CD14-positive monocyte (primary cell): ENCODE measurements at regions not wholly inside any gene's neighbourhood (a gene's known extent, or its start where the extent isn't known, plus 50 kb on each side); places are given as distances from the start of the nearest gene placed in this dataset.

ENCODE experiments used
- DNase-seq, 3 donors: peaks; one replicate each; pipeline ENCODE4 v3.0.0-alpha.2; 2011 to 2022
- H2AFZ ChIP-seq: 2 replicates; pipeline ENCODE4 v1.6.0; 2012; ENCODE audit warnings: mild to moderate bottlenecking, low read depth, low read length, inconsistent platforms; ENCODE audit not compliant: insufficient read depth, poor library complexity, severe bottlenecking
- H3K27ac ChIP-seq, 2 donors: 1 replicate in 1 of 2; 2 replicates in 1 of 2; pipeline ENCODE4 v1.5.1; 2012 to 2013; ENCODE audit warnings: low read length in 2 of 2, control low read depth in 1 of 2, inconsistent platforms in 1 of 2, low read depth in 1 of 2, mild to moderate bottlenecking in 1 of 2
- H3K27me3 ChIP-seq, 2 donors: one replicate each; pipeline versions ENCODE4 v1.6.0 to v1.6.1; 2011 to 2013; ENCODE audit warnings: low read length in 2 of 2; ENCODE audit not compliant: control insufficient read depth in 2 of 2, insufficient read depth in 2 of 2
- H3K36me3 ChIP-seq, 2 donors: replicated peaks in 1 of 2; 1 replicate in 1 of 2; 2 replicates in 1 of 2; pipeline versions ENCODE4 v1.5.1 to v1.6.1; 2012 to 2013; ENCODE audit warnings: low read length in 2 of 2, control low read depth in 1 of 2, inconsistent platforms in 1 of 2, mild to moderate bottlenecking in 1 of 2; ENCODE audit not compliant: insufficient read depth in 2 of 2, control insufficient read depth in 1 of 2
- H3K4me1 ChIP-seq, 2 donors: 1 replicate in 1 of 2; 2 replicates in 1 of 2; pipeline versions ENCODE4 v1.5.1 to v1.6.1; 2012 to 2013; ENCODE audit warnings: low read length in 2 of 2, control low read depth in 1 of 2, inconsistent platforms in 1 of 2, mild to moderate bottlenecking in 1 of 2, moderate library complexity in 1 of 2; ENCODE audit not compliant: insufficient read depth in 2 of 2, control insufficient read depth in 1 of 2
- H3K4me2 ChIP-seq: replicated peaks from 2 replicates; pipeline ENCODE3; 2012; ENCODE audit warnings: low read length, moderate library complexity, mild to moderate bottlenecking; ENCODE audit not compliant: poor library complexity, severe bottlenecking; ENCODE audit errors: extremely low read depth
- H3K4me3 ChIP-seq, 3 experiments: fragments of 200-600 bp in 1 of 3; sonication (generic) in 1 of 3; replicated peaks in 1 of 3; 1 replicate in 2 of 3; 2 replicates in 1 of 3; pipeline ENCODE4 v1.5.1; 2011 to 2013; ENCODE audit warnings: low read length in 3 of 3, mild to moderate bottlenecking in 3 of 3, control low read depth in 2 of 3, low read depth in 2 of 3, inconsistent platforms in 1 of 3, moderate library complexity in 1 of 3
- H3K79me2 ChIP-seq: 2 replicates; pipeline ENCODE4 v1.6.0; 2012; ENCODE audit warnings: mild to moderate bottlenecking, control low read depth, inconsistent platforms, low read length, moderate library complexity; ENCODE audit not compliant: insufficient read depth
- H3K9ac ChIP-seq: 2 replicates; pipeline ENCODE4 v1.6.0; 2017; ENCODE audit warnings: low read length, mild to moderate bottlenecking; ENCODE audit not compliant: insufficient read depth, poor library complexity, severe bottlenecking
- H3K9me3 ChIP-seq, 2 donors: replicated peaks in 1 of 2; 1 replicate in 1 of 2; 2 replicates in 1 of 2; pipeline versions ENCODE4 v1.5.1 to v1.6.1; 2012 to 2013; ENCODE audit warnings: low read length in 2 of 2, control low read depth in 1 of 2; ENCODE audit not compliant: control insufficient read depth in 1 of 2, insufficient read depth in 1 of 2
- H4K20me1 ChIP-seq: 2 replicates; pipeline ENCODE4 v1.6.0; 2012; ENCODE audit warnings: mild to moderate bottlenecking, low read length, control low read depth, moderate library complexity; ENCODE audit not compliant: insufficient read depth
- H3K27ac Mint-ChIP-seq, 7 donors: one replicate each; pipeline ENCODE4 v1.8.0; 2020; ENCODE audit warnings: mild to moderate bottlenecking in 7 of 7, mixed read lengths in 7 of 7, moderate library complexity in 6 of 7, inconsistent platforms in 2 of 7
- H3K27me3 Mint-ChIP-seq, 3 donors: one replicate each; pipeline ENCODE4 v1.8.0; 2021 to 2022; ENCODE audit warnings: low read depth in 3 of 3, mild to moderate bottlenecking in 3 of 3, mixed read lengths in 3 of 3, moderate library complexity in 3 of 3, inconsistent platforms in 1 of 3
- H3K36me3 Mint-ChIP-seq, 2 donors: one replicate each; pipeline ENCODE4 v1.8.0; 2020; ENCODE audit warnings: mixed read lengths in 2 of 2, inconsistent platforms in 1 of 2, mild to moderate bottlenecking in 1 of 2
- H3K4me1 Mint-ChIP-seq: one replicate; pipeline ENCODE4 v1.8.0; 2020; ENCODE audit warnings: mild to moderate bottlenecking, mixed read lengths
- H3K4me3 Mint-ChIP-seq, 2 donors: one replicate each; pipeline ENCODE4 v1.8.0; 2020; ENCODE audit warnings: mild to moderate bottlenecking in 2 of 2, mixed read lengths in 2 of 2, moderate library complexity in 1 of 2
- H3K9me3 Mint-ChIP-seq, 7 donors: one replicate each; pipeline ENCODE4 v1.8.0; 2020 to 2022; ENCODE audit warnings: mixed read lengths in 7 of 7, mild to moderate bottlenecking in 6 of 7, moderate library complexity in 6 of 7, inconsistent platforms in 2 of 7
- CTCF ChIP-seq: fragments of 200-600 bp; IDR thresholded peaks from one replicate; pipeline ENCODE4 v1.8.0; 2022; ENCODE audit warnings: antibody characterized with exemption, mild to moderate bottlenecking
- WGBS: methylation state at CpG from one replicate; pipeline ENCODE4 v1.1.5; 2013; ENCODE audit warnings: missing lambda C conversion rate; ENCODE audit not compliant: insufficient coverage; 5-methylcytosine and 5-hydroxymethylcytosine counted together
- intact Hi-C, 2 donors: fragments of 100-400 bp; cut with micrococcal nuclease; formaldehyde crosslinking; loops; one replicate each; pipeline versions ENCODE4 v1.15.0 to v1.15.1; 2023

- H4K20me1 ChIP-seq: no peaks in the 10 kb centered on the region
- Mint-ChIP-seq H3K27me3 (peaks cover 0 to 2% (median 0%) of the 10 kb centered on the region in 3 donors), H3K4me1 (peaks cover 18% of the 10 kb centered on the region), H3K36me3 (no peaks in the 10 kb centered on the region), H3K9me3 (peaks cover 0 to 3% (median 2%) of the 10 kb centered on the region in 7 donors), H3K27ac (no peak overlapping the region), H3K4me3 (no peak overlapping the region)
- no peak for TF ChIP-seq CTCF
- H3K9ac ChIP-seq: no peak overlapping the region
- no peak for DNase-seq
- no peak overlapping the region for H3K27ac ChIP-seq
- no peak overlapping the region for H2AFZ ChIP-seq
- WGBS: 76% methylated on average over 3 of the region's 5 CpGs
- H3K4me2 ChIP-seq: no peak overlapping the region
- H3K4me3 ChIP-seq: no peak overlapping the region
- no peaks in the 10 kb centered on the region for H3K27me3 ChIP-seq
- intact Hi-C loops: no loop called here
- no peaks in the 10 kb centered on the region for H3K9me3 ChIP-seq
- H3K79me2 ChIP-seq: no peaks in the 10 kb centered on the region
- no peaks in the 10 kb centered on the region for H3K36me3 ChIP-seq
- H3K4me1 ChIP-seq: peaks cover 6 to 7% of the 10 kb centered on the region in 2 donors
These were observed 1188.2 kb upstream of the TMEM132C start for GRCh38 chr12:127078577-127079350.

- H3K27me3 Mint-ChIP-seq: peaks cover 0 to 2% (median 0%) of the 10 kb centered on the region in 3 donors
- no peak overlapping the region for H3K4me3 Mint-ChIP-seq
- 83% methylated on average over 1 of the region's 3 CpGs for WGBS
- no peak for TF ChIP-seq CTCF
- H3K9me3 Mint-ChIP-seq: peaks cover 0 to 3% (median 2%) of the 10 kb centered on the region in 7 donors
- no peak overlapping the region for H2AFZ ChIP-seq
- no peaks in the 10 kb centered on the region for H3K9me3 ChIP-seq
- H3K27me3 ChIP-seq: no peaks in the 10 kb centered on the region
- no peak overlapping the region for H3K4me3 ChIP-seq
- no peak for DNase-seq
- no peaks in the 10 kb centered on the region for H4K20me1 ChIP-seq
- no peaks in the 10 kb centered on the region for H3K36me3 ChIP-seq
- peaks cover 15% of the 10 kb centered on the region for H3K4me1 Mint-ChIP-seq
- H3K9ac ChIP-seq: no peak overlapping the region
- no peak overlapping the region for H3K4me2 ChIP-seq
- no peak overlapping the region for H3K27ac Mint-ChIP-seq
- no peak overlapping the region for H3K27ac ChIP-seq
- peaks cover 5% of the 10 kb centered on the region in 2 donors for H3K4me1 ChIP-seq
- H3K79me2 ChIP-seq: no peaks in the 10 kb centered on the region
- H3K36me3 Mint-ChIP-seq: no peaks in the 10 kb centered on the region
- intact Hi-C loops: no loop called here
These were observed 1187.3 kb upstream of the TMEM132C start for GRCh38 chr12:127079636-127080035.
